ENCODE measurements at regions not wholly inside any gene's neighbourhood (a gene's known extent, or its start where the extent isn't known, plus 50 kb on each side); places are given as distances from the start of the nearest gene placed in this dataset.

GRCh38 chr7:10418985-10419384 lies 554.7 kb upstream of the PHF14 start:
- no peak for TF ChIP-seq POLR2A (IDR thresholded peaks at IDR 0.05; ENCODE audit: low read length)
- TF ChIP-seq GATA1 (IDR thresholded peaks at IDR 0.05; ENCODE audit: low read depth, low read length) = no peak

Data from erythroblast (primary cell).